ENCODE measurements at regions not wholly inside any gene's neighbourhood (a gene's known extent, or its start where the extent isn't known, plus 50 kb on each side); places are given as distances from the start of the nearest gene placed in this dataset.

GRCh38 chr3:132239587-132239986 lies 77.6 kb upstream of the ACP3 start:
- no peaks in the 10 kb centered on the region for H3K36me3 ChIP-seq
- H3K27me3 ChIP-seq: no peaks in the 10 kb centered on the region
- intact Hi-C loops (cut with DNase I; ENCODE audit: low total_unique reads): no loop called here
- no peak for DNase-seq
- H3K9me3 ChIP-seq: no peaks in the 10 kb centered on the region
- H3K4me1 ChIP-seq: no peaks in the 10 kb centered on the region
- no peak overlapping the region for H3K4me3 ChIP-seq
- H3K27ac ChIP-seq: no peak overlapping the region
- TF ChIP-seq POLR2AphosphoS5 (IDR thresholded peaks at IDR 0.05): no peak
- TF ChIP-seq POLR2A (IDR thresholded peaks at IDR 0.05): no peak
- no peak for TF ChIP-seq EP300 (IDR thresholded peaks at IDR 0.05)
- TF ChIP-seq CTCF (IDR thresholded peaks at IDR 0.05): no peak

GRCh38 chr3:132241776-132242514 lies 75.3 kb upstream of the ACP3 start:
- DNase-seq: no peak
- Histone ChIP-seq H3K27ac (no peak overlapping the region), H3K36me3 (no peaks in the 10 kb centered on the region), H3K4me1 (peaks cover 0 to 10% (median 2%) of the 10 kb centered on the region in 4 donors), H3K9me3 (no peaks in the 10 kb centered on the region), H3K4me3 (no peak overlapping the region), H3K27me3 (no peaks in the 10 kb centered on the region)
- TF ChIP-seq POLR2AphosphoS5 (IDR thresholded peaks at IDR 0.05): no peak
- no peak for TF ChIP-seq POLR2A (IDR thresholded peaks at IDR 0.05)
- TF ChIP-seq EP300 (IDR thresholded peaks at IDR 0.05): no peak
- TF ChIP-seq CTCF (IDR thresholded peaks at IDR 0.05): no peak
- intact Hi-C loops (cut with DNase I; ENCODE audit: low total_unique reads): no loop called here
- 83 to 89% (median 86%) methylated on average over 3 of the region's 3 CpGs for whole genome bisulfite sequencing, 5 donors

GRCh38 chr3:132242790-132243189 lies 74.4 kb upstream of the ACP3 start:
- no peak for TF ChIP-seq EP300 (IDR thresholded peaks at IDR 0.05)
- TF ChIP-seq POLR2A (IDR thresholded peaks at IDR 0.05): no peak
- TF ChIP-seq POLR2AphosphoS5 (IDR thresholded peaks at IDR 0.05): no peak
- no peak for TF ChIP-seq CTCF (IDR thresholded peaks at IDR 0.05)
- WGBS, 5 donors: 62 to 84% (median 79%) methylated on average over 3 of the region's 3 CpGs
- no peak overlapping the region for H3K4me3 ChIP-seq
- no peak for DNase-seq
- peaks cover 0 to 10% (median 2%) of the 10 kb centered on the region in 4 donors for H3K4me1 ChIP-seq
- H3K36me3 ChIP-seq: no peaks in the 10 kb centered on the region
- H3K9me3 ChIP-seq: no peaks in the 10 kb centered on the region
- no peaks in the 10 kb centered on the region for H3K27me3 ChIP-seq
- intact Hi-C loops (cut with DNase I; ENCODE audit: low total_unique reads): no loop called here
- H3K27ac ChIP-seq: no peak overlapping the region

GRCh38 chr3:132245552-132246142 lies 71.6 kb upstream of the ACP3 start:
- DNase-seq: peak in 1 of 2 donors; percentile 58
- intact Hi-C loops (cut with DNase I; ENCODE audit: low total_unique reads): no loop called here
- Histone ChIP-seq H3K27me3 (no peaks in the 10 kb centered on the region), H3K4me1 (peaks cover 0 to 10% (median 2%) of the 10 kb centered on the region in 4 donors), H3K36me3 (no peaks in the 10 kb centered on the region), H3K4me3 (no peak overlapping the region), H3K9me3 (no peaks in the 10 kb centered on the region), H3K27ac (no peak overlapping the region)
- WGBS, 5 donors: 34 to 49% (median 38%) methylated on average over 3 of the region's 3 CpGs
- no peak for TF ChIP-seq EP300 (IDR thresholded peaks at IDR 0.05)
- TF ChIP-seq CTCF (IDR thresholded peaks at IDR 0.05): no peak
- no peak for TF ChIP-seq POLR2A (IDR thresholded peaks at IDR 0.05)
- no peak for TF ChIP-seq POLR2AphosphoS5 (IDR thresholded peaks at IDR 0.05)

Measured in stomach (tissue), 8 donors.